Trophoblast cell (in vitro differentiated cells and primary cell): ENCODE measurements at regions not wholly inside any gene's neighbourhood (a gene's known extent, or its start where the extent isn't known, plus 50 kb on each side); places are given as distances from the start of the nearest gene placed in this dataset.

Source experiments
- DNase-seq, 2 donors: peaks; one replicate each; pipeline ENCODE4 v3.0.0-alpha.2; 2016
- H2AFZ ChIP-seq: 2 replicates; pipeline ENCODE4 v1.6.1; 2013; ENCODE audit warnings: low read length, moderate library complexity, mild to moderate bottlenecking; ENCODE audit not compliant: insufficient read depth, poor library complexity
- H2AK5ac ChIP-seq: 2 replicates; pipeline ENCODE4 v1.6.1; 2013; ENCODE audit warnings: mild to moderate bottlenecking, low read length
- H2BK120ac ChIP-seq: 2 replicates; pipeline ENCODE4 v1.6.1; 2013; ENCODE audit warnings: low read length, mild to moderate bottlenecking, moderate library complexity; ENCODE audit not compliant: insufficient read depth, poor library complexity
- H2BK12ac ChIP-seq: 2 replicates; pipeline ENCODE4 v1.6.1; 2013; ENCODE audit warnings: mild to moderate bottlenecking, low read length, moderate library complexity
- H2BK5ac ChIP-seq: 2 replicates; pipeline ENCODE4 v1.6.1; 2013; ENCODE audit warnings: low read length, low read depth, moderate library complexity, mild to moderate bottlenecking; ENCODE audit not compliant: poor library complexity
- H3K14ac ChIP-seq: 2 replicates; pipeline ENCODE4 v1.6.1; 2013; ENCODE audit warnings: mild to moderate bottlenecking, low read length
- H3K18ac ChIP-seq: 2 replicates; pipeline ENCODE4 v1.6.1; 2013; ENCODE audit warnings: mild to moderate bottlenecking, low read length
- H3K23ac ChIP-seq: 2 replicates; pipeline ENCODE4 v1.6.1; 2013; ENCODE audit warnings: low read length
- H3K27ac ChIP-seq: 2 replicates; pipeline ENCODE4 v1.5.1; 2013; ENCODE audit warnings: low read depth, mild to moderate bottlenecking, inconsistent platforms, low read length, moderate library complexity
- H3K27me3 ChIP-seq: 2 replicates; pipeline ENCODE4 v1.6.1; 2013; ENCODE audit warnings: inconsistent platforms, mild to moderate bottlenecking, low read length, moderate library complexity; ENCODE audit not compliant: insufficient read depth
- H3K36me3 ChIP-seq, 2 experiments: 1 replicate in 1 of 2; 2 replicates in 1 of 2; pipeline ENCODE4 v1.6.1; 2013; ENCODE audit warnings: low read length in 2 of 2, mild to moderate bottlenecking in 2 of 2, moderate library complexity in 1 of 2; ENCODE audit not compliant: insufficient read depth in 2 of 2, control insufficient read depth in 1 of 2
- H3K4ac ChIP-seq: 2 replicates; pipeline ENCODE4 v1.6.1; 2013; ENCODE audit warnings: low read depth, mild to moderate bottlenecking, low read length, moderate library complexity
- H3K4me1 ChIP-seq, 2 experiments: 1 replicate in 1 of 2; 2 replicates in 1 of 2; pipeline ENCODE4 v1.6.1; 2013; ENCODE audit warnings: low read length in 2 of 2, mild to moderate bottlenecking in 2 of 2, moderate library complexity in 1 of 2; ENCODE audit not compliant: insufficient read depth in 2 of 2, control insufficient read depth in 1 of 2
- H3K4me2 ChIP-seq: 2 replicates; pipeline ENCODE4 v1.6.1; 2013; ENCODE audit warnings: inconsistent platforms, mild to moderate bottlenecking, low read length, moderate library complexity
- H3K4me3 ChIP-seq: 2 replicates; pipeline ENCODE4 v1.5.1; 2013; ENCODE audit warnings: mild to moderate bottlenecking, low read depth, low read length, inconsistent platforms
- H3K79me1 ChIP-seq: one replicate; pipeline ENCODE4 v1.6.1; 2013; ENCODE audit warnings: low read length
- H3K79me2 ChIP-seq: 2 replicates; pipeline ENCODE4 v1.6.1; 2013; ENCODE audit warnings: low read length, mild to moderate bottlenecking; ENCODE audit not compliant: control insufficient read depth, insufficient read depth, poor library complexity
- H3K9ac ChIP-seq: 2 replicates; pipeline ENCODE4 v1.6.1; 2013; ENCODE audit warnings: mild to moderate bottlenecking, low read length
- H3K9me3 ChIP-seq: 2 replicates; pipeline ENCODE4 v1.6.1; 2013; ENCODE audit warnings: low read depth, mild to moderate bottlenecking, control low read depth, inconsistent platforms, low read length; ENCODE audit not compliant: insufficient read depth
- H4K12ac ChIP-seq: 2 replicates; pipeline ENCODE4 v1.6.1; 2013; ENCODE audit warnings: low read depth, mild to moderate bottlenecking, low read length, moderate library complexity
- H4K8ac ChIP-seq: 2 replicates; pipeline ENCODE4 v1.6.1; 2013; ENCODE audit warnings: low read depth, mild to moderate bottlenecking, low read length, moderate library complexity
- H4K91ac ChIP-seq: one replicate; pipeline ENCODE4 v1.6.1; 2013; ENCODE audit warnings: low read depth, mild to moderate bottlenecking, low read length, moderate library complexity
- WGBS: extraction: QIAGEN DNeasy Blood & Tissue Kit; methylation state at CpG from one replicate; pipeline ENCODE4 v1.1.7; 2013; ENCODE audit warnings: missing lambda C conversion rate; ENCODE audit not compliant: insufficient read length, insufficient coverage; ENCODE audit errors: extremely low coverage; 5-methylcytosine and 5-hydroxymethylcytosine counted together

DNA sequence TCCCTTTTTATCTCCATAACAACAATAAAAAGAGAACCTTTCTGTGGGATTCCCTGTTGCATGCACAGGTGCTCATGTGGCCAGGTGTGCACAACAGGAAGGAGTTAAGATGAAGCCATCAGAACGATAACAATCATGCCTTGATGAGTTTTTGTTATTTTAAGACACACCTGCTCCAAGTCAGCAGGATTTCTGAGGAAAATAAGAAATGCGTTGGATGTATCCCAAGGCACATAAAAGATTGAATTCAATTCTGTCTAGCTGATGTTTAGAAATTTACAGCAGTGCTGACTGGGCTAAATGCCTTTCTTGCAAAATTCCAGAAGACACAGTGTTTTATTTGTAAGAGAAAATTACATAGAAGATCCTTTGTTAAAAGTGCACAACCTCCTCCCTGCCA lies 1678.2 kb downstream of the ARAP2 start:
- Histone ChIP-seq H3K79me2 (no peaks in the 10 kb centered on the region), H3K9ac (no peak overlapping the region), H3K23ac (no peak overlapping the region), H2BK120ac (no peak overlapping the region), H3K27me3 (no peaks in the 10 kb centered on the region), H2AFZ (no peak overlapping the region), H4K12ac (no peak overlapping the region), H3K4me2 (no peak overlapping the region), H3K18ac (no peak overlapping the region), H3K9me3 (no peaks in the 10 kb centered on the region), H2BK12ac (no peak overlapping the region), H3K79me1 (no peaks in the 10 kb centered on the region), H3K36me3 (no peaks in the 10 kb centered on the region), H2AK5ac (no peak overlapping the region), H3K4me1 (no peaks in the 10 kb centered on the region), H3K4me3 (no peak overlapping the region), H4K91ac (no peak overlapping the region), H4K8ac (no peak overlapping the region), H2BK5ac (no peak overlapping the region), H3K27ac (no peak overlapping the region), H3K14ac (no peak overlapping the region), H3K4ac (no peak overlapping the region)
- no CpG with 5 or more reads among the region's 2 CpGs for WGBS
- DNase-seq: no peak

DNA sequence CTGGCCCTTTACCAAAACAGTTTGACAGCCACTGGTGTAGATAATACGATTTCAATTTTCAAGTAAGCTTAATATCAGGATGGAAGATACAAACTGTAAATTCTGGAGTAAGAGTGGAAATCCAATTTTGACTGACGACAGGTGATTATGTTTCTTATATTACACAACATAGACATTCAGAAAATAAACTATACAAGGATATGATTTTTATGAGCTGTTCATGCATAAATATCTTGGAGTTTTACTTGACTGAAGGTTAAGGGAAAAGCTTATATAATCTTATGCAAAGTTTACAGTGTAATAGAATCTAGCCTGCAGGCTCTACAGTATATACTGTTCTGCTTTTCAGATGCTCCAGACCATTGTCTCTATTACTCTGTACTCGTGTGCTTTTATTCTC lies 1672.3 kb downstream of the ARAP2 start:
- H4K12ac ChIP-seq: no peak overlapping the region
- no peak overlapping the region for H3K27ac ChIP-seq
- no peak overlapping the region for H3K4me3 ChIP-seq
- no peaks in the 10 kb centered on the region for H3K9me3 ChIP-seq
- H2BK5ac ChIP-seq: no peak overlapping the region
- H4K91ac ChIP-seq: no peak overlapping the region
- no peak overlapping the region for H3K14ac ChIP-seq
- no CpG with 5 or more reads among the region's 3 CpGs for WGBS
- H2AFZ ChIP-seq: no peak overlapping the region
- no peak overlapping the region for H3K9ac ChIP-seq
- no peak overlapping the region for H2BK120ac ChIP-seq
- no peak overlapping the region for H4K8ac ChIP-seq
- no peaks in the 10 kb centered on the region for H3K79me2 ChIP-seq
- no peak overlapping the region for H2AK5ac ChIP-seq
- H2BK12ac ChIP-seq: no peak overlapping the region
- H3K79me1 ChIP-seq: no peaks in the 10 kb centered on the region
- H3K36me3 ChIP-seq: no peaks in the 10 kb centered on the region
- H3K27me3 ChIP-seq: no peaks in the 10 kb centered on the region
- no peaks in the 10 kb centered on the region for H3K4me1 ChIP-seq
- H3K18ac ChIP-seq: no peak overlapping the region
- no peak overlapping the region for H3K23ac ChIP-seq
- H3K4me2 ChIP-seq: no peak overlapping the region
- H3K4ac ChIP-seq: no peak overlapping the region
- no peak for DNase-seq

DNA sequence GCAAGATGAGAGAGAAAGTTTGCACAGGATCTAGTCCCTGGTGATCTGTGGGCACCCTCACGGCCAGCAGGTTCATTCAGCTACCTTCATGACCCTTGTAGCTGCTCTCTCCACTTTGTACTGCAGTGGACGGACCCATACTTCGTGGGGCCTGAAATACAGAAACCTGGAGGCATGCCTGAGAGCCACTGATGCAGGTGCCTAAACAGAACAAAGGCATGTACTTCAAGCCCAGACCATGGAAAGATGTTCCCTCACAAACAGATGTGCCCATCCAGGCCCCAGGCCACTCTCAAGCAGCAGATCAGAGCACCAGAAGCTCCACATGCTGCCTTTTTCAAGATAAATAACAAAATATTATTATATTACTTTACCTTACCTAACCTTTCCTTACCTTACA lies 1629.0 kb downstream of the ARAP2 start:
- Histone ChIP-seq H3K27ac (no peak overlapping the region), H3K23ac (no peak overlapping the region), H3K14ac (no peak overlapping the region), H2BK5ac (no peak overlapping the region), H3K4me3 (no peak overlapping the region), H3K79me2 (no peaks in the 10 kb centered on the region), H3K27me3 (no peaks in the 10 kb centered on the region), H3K4me1 (no peaks in the 10 kb centered on the region), H4K91ac (no peak overlapping the region), H3K79me1 (no peaks in the 10 kb centered on the region), H2BK120ac (no peak overlapping the region), H2AFZ (no peak overlapping the region), H4K8ac (no peak overlapping the region), H2BK12ac (no peak overlapping the region), H3K9me3 (no peaks in the 10 kb centered on the region), H2AK5ac (no peak overlapping the region), H3K18ac (no peak overlapping the region), H3K36me3 (no peaks in the 10 kb centered on the region), H4K12ac (no peak overlapping the region), H3K9ac (no peak overlapping the region), H3K4ac (no peak overlapping the region), H3K4me2 (no peak overlapping the region)
- WGBS: no CpG with 5 or more reads among the region's 3 CpGs
- no peak for DNase-seq

DNA sequence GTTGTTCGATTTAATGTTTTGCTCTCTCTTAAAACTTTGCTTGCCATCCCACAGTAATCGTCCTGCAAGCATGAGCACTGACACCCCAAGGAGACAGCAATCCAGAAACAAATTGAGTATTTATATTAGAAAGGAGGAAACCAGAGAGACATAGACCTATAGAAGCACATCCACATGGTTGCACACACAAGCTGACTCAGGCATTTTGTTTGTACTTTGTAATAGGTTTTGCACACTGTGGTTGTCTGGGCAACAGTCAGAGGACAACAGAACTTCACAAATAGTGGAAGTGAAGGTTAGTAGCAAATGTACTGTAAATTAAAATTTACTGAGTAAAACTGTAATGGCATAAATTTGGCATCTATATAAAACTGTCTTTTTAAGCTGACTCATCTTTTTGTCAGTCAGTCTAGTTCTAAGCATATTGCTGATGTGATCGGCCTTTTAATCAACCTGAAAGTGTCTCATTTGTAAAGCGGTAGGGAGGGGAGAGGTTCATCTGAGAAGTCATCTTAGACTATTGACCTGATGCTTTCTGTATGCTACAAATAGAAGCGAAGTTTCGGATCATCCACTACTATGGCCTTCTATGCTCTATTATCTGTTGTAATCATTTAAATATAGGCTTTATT lies 1624.7 kb downstream of the ARAP2 start:
- Histone ChIP-seq H4K12ac (no peak overlapping the region), H2AFZ (no peak overlapping the region), H4K91ac (no peak overlapping the region), H3K9me3 (no peaks in the 10 kb centered on the region), H4K8ac (no peak overlapping the region), H3K79me1 (no peaks in the 10 kb centered on the region), H3K4ac (no peak overlapping the region), H3K4me3 (no peak overlapping the region), H3K36me3 (no peaks in the 10 kb centered on the region), H3K18ac (no peak overlapping the region), H3K79me2 (no peaks in the 10 kb centered on the region), H2AK5ac (no peak overlapping the region), H3K4me2 (no peak overlapping the region), H2BK120ac (no peak overlapping the region), H3K23ac (no peak overlapping the region), H3K4me1 (no peaks in the 10 kb centered on the region), H3K27ac (no peak overlapping the region), H3K27me3 (no peaks in the 10 kb centered on the region), H3K9ac (no peak overlapping the region), H2BK12ac (no peak overlapping the region), H3K14ac (no peak overlapping the region), H2BK5ac (no peak overlapping the region)
- no CpG with 5 or more reads among the region's 6 CpGs for WGBS
- no peak for DNase-seq
